ENCODE measurements at regions not wholly inside any gene's neighbourhood (a gene's known extent, or its start where the extent isn't known, plus 50 kb on each side); places are given as distances from the start of the nearest gene placed in this dataset.

GRCh38 chr18:66792466-66792865 is 188.6 kb upstream of the CDH19 start:
- Histone ChIP-seq H3K27ac (ENCODE audit: extremely low read depth, low read depth, low read length) (no peak overlapping the region), H3K36me3 (ENCODE audit: control insufficient read depth in 2 of 2, insufficient read depth in 1 of 2, low read length in 2 of 2) (no peaks in the 10 kb centered on the region), H3K4me3 (ENCODE audit: low read depth, low read length) (no peak overlapping the region), H3K9me3 (ENCODE audit: control insufficient read depth, insufficient read depth, low read depth, low read length) (no peaks in the 10 kb centered on the region), H3K4me1 (ENCODE audit: control insufficient read depth, insufficient read depth, low read length) (no peaks in the 10 kb centered on the region)
- TF ChIP-seq ZNF449 (tag by site-specific recombination; IDR thresholded peaks at IDR 0.05), result no peak
- no peak for TF ChIP-seq OSR2 (tag by site-specific recombination; IDR thresholded peaks at IDR 0.05)
- TF ChIP-seq ZNF184 (tag by site-specific recombination; IDR thresholded peaks at IDR 0.05), result no peak
- no peak for TF ChIP-seq ZNF311 (tag by site-specific recombination; IDR thresholded peaks at IDR 0.05; ENCODE audit: borderline replicate concordance)
- TF ChIP-seq HOXC10 (CRISPR knock-in tag; IDR thresholded peaks at IDR 0.05), result no peak
- no peak for TF ChIP-seq ZBTB7A (tag by site-specific recombination; IDR thresholded peaks at IDR 0.05; ENCODE audit: low read depth)
- no peak for TF ChIP-seq ZFP3 (tag by site-specific recombination; IDR thresholded peaks at IDR 0.05; ENCODE audit: low read depth)
- TF ChIP-seq ZBTB44 (tag by site-specific recombination; IDR thresholded peaks at IDR 0.05), result no peak
- no peak for TF ChIP-seq ZNF10 (tag by site-specific recombination; IDR thresholded peaks at IDR 0.05)
- no peak for TF ChIP-seq ZNF621 (tag by site-specific recombination; IDR thresholded peaks at IDR 0.05)
- POLR2A ChIA-PET, result no interaction called here
- CTCF ChIA-PET, result no interaction called here

GRCh38 chr18:66780609-66781008 is 176.7 kb upstream of the CDH19 start:
- Histone ChIP-seq H3K27ac (ENCODE audit: extremely low read depth, low read depth, low read length) (no peak overlapping the region), H3K36me3 (ENCODE audit: control insufficient read depth in 2 of 2, insufficient read depth in 1 of 2, low read length in 2 of 2) (no peaks in the 10 kb centered on the region), H3K4me3 (ENCODE audit: low read depth, low read length) (no peak overlapping the region), H3K9me3 (ENCODE audit: control insufficient read depth, insufficient read depth, low read depth, low read length) (no peaks in the 10 kb centered on the region), H3K4me1 (ENCODE audit: control insufficient read depth, insufficient read depth, low read length) (no peaks in the 10 kb centered on the region)
- POLR2A ChIA-PET, result no interaction called here
- CTCF ChIA-PET, result no interaction called here
- TF ChIP-seq PATZ1 (tag by site-specific recombination; IDR thresholded peaks at IDR 0.05) (no peak), ZNF394 (tag by site-specific recombination; IDR thresholded peaks at IDR 0.05; ENCODE audit: borderline replicate concordance) (no peak), ZNF221 (tag by site-specific recombination; IDR thresholded peaks at IDR 0.05; ENCODE audit: borderline replicate concordance) (no peak), ZNF214 (tag by site-specific recombination; IDR thresholded peaks at IDR 0.05; ENCODE audit: borderline replicate concordance) (no peak), GLI2 (tag by site-specific recombination; IDR thresholded peaks at IDR 0.05; ENCODE audit: borderline replicate concordance, low read depth) (no peak), ZSCAN5A (tag by site-specific recombination; IDR thresholded peaks at IDR 0.05) (no peak), ZBTB10 (tag by site-specific recombination; IDR thresholded peaks at IDR 0.05) (no peak), ZNF175 (tag by site-specific recombination; IDR thresholded peaks at IDR 0.05) (no peak), AEBP2 (tag by site-specific recombination; IDR thresholded peaks at IDR 0.05; ENCODE audit: borderline replicate concordance) (no peak), ZNF280C (tag by site-specific recombination; IDR thresholded peaks at IDR 0.05) (no peak), SALL2 (tag by site-specific recombination; IDR thresholded peaks at IDR 0.05; ENCODE audit: borderline replicate concordance) (no peak), WT1 (tag by site-specific recombination; IDR thresholded peaks at IDR 0.05) (no peak)
